ENCODE measurements at regions not wholly inside any gene's neighbourhood (a gene's known extent, or its start where the extent isn't known, plus 50 kb on each side); places are given as distances from the start of the nearest gene placed in this dataset.

DNA sequence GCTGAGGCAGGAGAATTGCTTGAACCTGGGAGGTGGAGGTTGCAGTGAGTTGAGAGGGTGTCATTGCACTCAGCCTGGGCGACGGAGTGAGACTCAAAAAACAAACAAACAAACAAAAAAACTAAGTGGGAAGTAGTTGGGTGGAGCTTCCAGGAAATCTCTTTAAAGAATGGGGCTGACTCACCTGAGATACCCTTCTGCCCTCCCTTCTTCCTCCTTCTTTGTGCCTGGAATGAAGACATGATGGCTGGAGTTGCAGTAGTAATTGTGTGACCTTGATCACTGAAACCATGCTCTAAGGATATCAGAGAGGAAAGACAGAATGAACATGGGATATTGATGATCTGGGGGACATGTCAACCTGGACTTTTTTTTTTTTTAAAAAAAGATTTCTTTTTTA is 87.6 kb upstream of the MED13L start:
- Mint-ChIP-seq H3K36me3 (ENCODE audit: low read depth) (peaks cover 5% of the 10 kb centered on the region), H3K9me3 (no peaks in the 10 kb centered on the region), H3K27ac (no peak overlapping the region), H3K27me3 (ENCODE audit: low read depth, poor library complexity) (peaks cover 8% of the 10 kb centered on the region), H3K4me1 (peaks cover 39% of the 10 kb centered on the region), H3K4me3 (no peak overlapping the region)
- DNase-seq = no peak
- TF ChIP-seq, protein P1, sequence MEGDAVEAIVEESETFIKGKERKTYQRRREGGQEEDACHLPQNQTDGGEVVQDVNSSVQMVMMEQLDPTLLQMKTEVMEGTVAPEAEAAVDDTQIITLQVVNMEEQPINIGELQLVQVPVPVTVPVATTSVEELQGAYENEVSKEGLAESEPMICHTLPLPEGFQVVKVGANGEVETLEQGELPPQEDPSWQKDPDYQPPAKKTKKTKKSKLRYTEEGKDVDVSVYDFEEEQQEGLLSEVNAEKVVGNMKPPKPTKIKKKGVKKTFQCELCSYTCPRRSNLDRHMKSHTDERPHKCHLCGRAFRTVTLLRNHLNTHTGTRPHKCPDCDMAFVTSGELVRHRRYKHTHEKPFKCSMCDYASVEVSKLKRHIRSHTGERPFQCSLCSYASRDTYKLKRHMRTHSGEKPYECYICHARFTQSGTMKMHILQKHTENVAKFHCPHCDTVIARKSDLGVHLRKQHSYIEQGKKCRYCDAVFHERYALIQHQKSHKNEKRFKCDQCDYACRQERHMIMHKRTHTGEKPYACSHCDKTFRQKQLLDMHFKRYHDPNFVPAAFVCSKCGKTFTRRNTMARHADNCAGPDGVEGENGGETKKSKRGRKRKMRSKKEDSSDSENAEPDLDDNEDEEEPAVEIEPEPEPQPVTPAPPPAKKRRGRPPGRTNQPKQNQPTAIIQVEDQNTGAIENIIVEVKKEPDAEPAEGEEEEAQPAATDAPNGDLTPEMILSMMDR (IDR thresholded peaks at IDR 0.05) = no peak

DNA sequence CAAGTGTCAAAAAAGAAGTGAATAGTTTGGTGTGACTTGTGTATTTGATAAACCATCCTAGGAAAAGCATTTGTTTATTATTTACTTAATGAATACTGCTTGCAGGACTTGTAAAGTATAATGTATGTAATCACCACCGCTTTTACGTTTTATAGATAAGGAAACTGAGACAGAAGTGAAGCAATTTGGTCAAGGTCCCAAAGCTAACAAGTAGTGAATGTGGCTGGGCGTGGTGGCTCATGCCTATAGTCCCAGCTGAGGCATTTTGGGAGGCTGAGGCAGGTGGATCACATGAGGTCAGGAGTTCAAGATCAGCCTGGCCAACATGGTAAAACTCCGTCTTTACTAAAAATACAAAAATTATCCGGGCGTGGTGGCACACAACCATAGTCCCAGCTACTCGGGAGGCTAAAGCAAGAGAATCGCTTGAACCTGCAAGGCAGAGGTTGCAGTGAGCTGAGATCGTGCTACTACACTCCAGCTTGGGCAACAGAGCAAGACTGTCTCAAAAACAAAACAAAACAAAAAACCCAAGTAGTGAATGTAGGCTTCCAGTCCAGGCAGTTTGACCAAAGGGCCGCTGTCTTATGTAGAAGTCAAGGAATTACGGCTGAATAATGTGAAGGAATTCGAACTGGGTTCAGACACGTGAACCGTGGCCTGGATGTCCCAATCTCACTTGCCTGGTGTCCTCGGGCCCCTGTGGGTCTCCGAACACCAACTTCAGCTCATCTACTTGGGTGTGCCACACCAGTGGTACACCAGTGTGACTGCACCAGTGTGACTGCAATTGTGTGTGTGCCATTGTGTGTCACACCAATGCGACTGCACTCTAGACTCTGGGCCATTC is 88.3 kb upstream of the MED13L start:
- no peak for DNase-seq
- H3K4me1 Mint-ChIP-seq = peaks cover 44% of the 10 kb centered on the region
- no peak overlapping the region for H3K4me3 Mint-ChIP-seq
- H3K9me3 Mint-ChIP-seq = no peaks in the 10 kb centered on the region
- H3K27ac Mint-ChIP-seq = peak overlapping the region; percentile 71
- H3K27me3 Mint-ChIP-seq (ENCODE audit: low read depth, poor library complexity) = peaks cover 5% of the 10 kb centered on the region
- peaks cover 5% of the 10 kb centered on the region for H3K36me3 Mint-ChIP-seq (ENCODE audit: low read depth)
- TF ChIP-seq, protein P1 (IDR thresholded peaks at IDR 0.05) = no peak

DNA sequence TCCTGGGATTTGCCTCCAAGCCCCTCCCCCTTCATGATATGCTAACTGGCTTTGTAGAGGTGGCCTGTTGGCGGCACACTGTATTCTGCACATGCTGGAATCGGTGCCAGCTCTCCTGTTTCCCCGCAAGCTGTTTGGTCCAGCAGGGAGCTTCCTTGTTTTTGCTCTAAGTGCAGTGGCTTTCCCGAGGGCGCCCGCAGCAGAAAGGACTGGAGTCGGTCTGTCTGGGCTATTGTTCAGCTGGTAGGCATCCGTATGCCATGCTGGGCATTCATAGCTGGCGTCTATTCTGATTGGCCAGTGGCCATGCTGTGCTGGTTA is 88.9 kb upstream of the MED13L start:
- peaks cover 5% of the 10 kb centered on the region for H3K27me3 Mint-ChIP-seq (ENCODE audit: low read depth, poor library complexity)
- peaks cover 5% of the 10 kb centered on the region for H3K36me3 Mint-ChIP-seq (ENCODE audit: low read depth)
- H3K4me1 Mint-ChIP-seq = peaks cover 47% of the 10 kb centered on the region
- peak overlapping the region; percentile 32 for H3K27ac Mint-ChIP-seq
- no peaks in the 10 kb centered on the region for H3K9me3 Mint-ChIP-seq
- no peak overlapping the region for H3K4me3 Mint-ChIP-seq
- DNase-seq = no peak
- TF ChIP-seq, protein P1 (IDR thresholded peaks at IDR 0.05) = no peak

DNA sequence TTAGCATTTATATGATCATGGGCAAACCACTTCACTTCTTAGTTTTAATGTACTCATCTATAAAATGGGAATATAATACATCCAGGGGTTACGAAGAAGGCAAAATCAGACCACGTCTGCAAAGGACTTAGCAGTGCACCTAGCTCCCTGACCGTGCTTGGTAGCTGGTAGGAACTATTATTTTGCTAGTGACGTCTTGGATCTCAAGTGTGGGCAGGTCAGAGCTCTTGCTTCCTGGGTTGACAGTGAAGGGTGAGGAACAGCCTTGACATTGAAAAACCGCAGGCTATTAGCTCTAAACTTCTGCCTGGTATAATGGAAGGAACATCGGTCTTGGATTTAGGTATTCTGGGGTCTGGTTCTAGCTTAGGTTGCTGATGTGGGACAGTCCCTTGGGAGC is 89.3 kb upstream of the MED13L start:
- TF ChIP-seq, protein P1 (IDR thresholded peaks at IDR 0.05) = no peak
- no peak for DNase-seq
- Mint-ChIP-seq H3K27me3 (ENCODE audit: low read depth, poor library complexity) (peaks cover 5% of the 10 kb centered on the region), H3K4me3 (no peak overlapping the region), H3K9me3 (no peaks in the 10 kb centered on the region), H3K27ac (peak overlapping the region; percentile 39), H3K4me1 (peaks cover 52% of the 10 kb centered on the region), H3K36me3 (ENCODE audit: low read depth) (peaks cover 5% of the 10 kb centered on the region)

DNA sequence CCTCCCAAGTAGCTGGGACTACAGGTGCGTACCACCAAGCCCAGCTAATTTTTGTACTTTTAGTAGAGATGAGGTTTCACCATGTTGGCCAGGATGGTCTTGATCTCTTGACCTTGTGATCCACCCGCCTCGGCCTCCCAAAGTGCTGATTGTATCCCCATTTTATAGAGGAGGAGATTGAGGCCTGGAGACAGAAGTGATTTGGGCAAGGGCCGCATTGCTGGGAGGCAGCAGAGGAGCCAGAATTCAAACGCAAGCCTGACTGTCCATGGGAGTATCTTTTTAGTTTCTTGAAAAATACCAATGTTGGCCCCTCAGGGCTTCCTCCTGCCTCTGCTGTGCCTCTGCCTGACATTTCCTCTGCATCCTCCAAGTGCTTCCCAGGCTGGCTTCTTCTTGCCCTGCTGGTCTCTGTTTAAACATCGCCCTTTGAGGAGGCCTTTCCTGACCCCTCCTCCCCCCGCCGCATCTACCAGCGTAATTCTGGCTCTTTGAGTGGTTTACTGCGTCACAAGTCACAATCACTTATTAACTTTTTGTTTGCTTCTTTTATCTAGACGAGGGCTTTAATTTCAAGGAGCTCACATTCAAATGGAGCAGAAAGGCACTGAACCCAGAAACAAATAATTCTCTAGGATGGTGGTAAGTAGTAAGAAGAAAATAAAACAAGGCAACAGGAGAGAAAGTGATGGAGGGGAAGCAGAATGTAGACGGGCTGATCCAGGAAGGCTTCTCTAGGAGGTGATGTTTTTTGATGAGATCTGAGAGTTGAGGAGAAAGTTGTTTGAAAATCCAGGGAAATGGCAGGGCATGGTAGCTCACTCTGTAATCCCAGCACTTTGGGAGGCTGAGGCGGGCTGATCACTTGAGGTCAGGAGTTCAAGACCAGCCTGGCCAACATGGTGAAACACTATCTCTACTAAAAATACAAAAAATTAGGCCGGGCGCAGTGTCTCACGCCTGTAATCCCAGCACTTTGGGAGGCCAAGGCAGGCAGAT is 91.0 kb upstream of the MED13L start:
- peaks cover 5% of the 10 kb centered on the region for H3K36me3 Mint-ChIP-seq (ENCODE audit: low read depth)
- peaks cover 5% of the 10 kb centered on the region for H3K27me3 Mint-ChIP-seq (ENCODE audit: low read depth, poor library complexity)
- H3K9me3 Mint-ChIP-seq = no peaks in the 10 kb centered on the region
- DNase-seq = no peak
- peaks cover 59% of the 10 kb centered on the region for H3K4me1 Mint-ChIP-seq
- TF ChIP-seq, protein P1 (IDR thresholded peaks at IDR 0.05) = no peak
- peak overlapping the region; percentile 96 for H3K27ac Mint-ChIP-seq
- peak overlapping the region; percentile 3 for H3K4me3 Mint-ChIP-seq
